ENCODE measurements at regions not wholly inside any gene's neighbourhood (a gene's known extent, or its start where the extent isn't known, plus 50 kb on each side); places are given as distances from the start of the nearest gene placed in this dataset.

GRCh38 chr2:129927696-129928095 lies 51.8 kb upstream of the RAB6C start:
- DNase-seq (ENCODE audit: low read depth in 2 of 2), result no peak

- no peak for DNase-seq (ENCODE audit: low read depth in 2 of 2)
These were observed 49.9 kb upstream of the RAB6C start for GRCh38 chr2:129929321-129930290.

All from fibroblast of skin of left biceps (primary cell).